ENCODE measurements at regions not wholly inside any gene's neighbourhood (a gene's known extent, or its start where the extent isn't known, plus 50 kb on each side); places are given as distances from the start of the nearest gene placed in this dataset.

- DNase-seq: no peak
Measured at GRCh38 chr2:41618754-41619153, 429.1 kb upstream of the PKDCC start.

GRCh38 chr2:41621095-41621494 is 426.7 kb upstream of the PKDCC start:
- DNase-seq: no peak

GRCh38 chr2:41621563-41621962 is 426.3 kb upstream of the PKDCC start:
- DNase-seq: no peak

GRCh38 chr2:41622301-41622700 is 425.5 kb upstream of the PKDCC start:
- DNase-seq: no peak

- DNase-seq: no peak
Measured at GRCh38 chr2:41626936-41627335, 420.9 kb upstream of the PKDCC start.

- no peak for DNase-seq
Measured at GRCh38 chr2:41634686-41635085, 413.1 kb upstream of the PKDCC start.

GRCh38 chr2:41644936-41645335 is 402.9 kb upstream of the PKDCC start:
- DNase-seq: no peak

- no peak for DNase-seq
Measured at GRCh38 chr2:41647468-41648050, 400.3 kb upstream of the PKDCC start.

- DNase-seq: no peak
Measured at GRCh38 chr2:41657226-41657625, 390.6 kb upstream of the PKDCC start.

- DNase-seq: no peak
Measured at GRCh38 chr2:41659758-41660157, 388.1 kb upstream of the PKDCC start.

- DNase-seq: no peak
Measured at GRCh38 chr2:41662461-41662860, 385.4 kb upstream of the PKDCC start.

- DNase-seq: no peak
Measured at GRCh38 chr2:41663056-41663455, 384.8 kb upstream of the PKDCC start.

- no peak for DNase-seq
Measured at GRCh38 chr2:41668529-41668928, 379.3 kb upstream of the PKDCC start.

GRCh38 chr2:41678639-41679038 is 369.2 kb upstream of the PKDCC start:
- no peak for DNase-seq

- no peak for DNase-seq
Measured at GRCh38 chr2:41686156-41686555, 361.7 kb upstream of the PKDCC start.

GRCh38 chr2:41691561-41691960 is 356.3 kb upstream of the PKDCC start:
- no peak for DNase-seq

GRCh38 chr2:41694536-41695049 is 353.2 kb upstream of the PKDCC start:
- DNase-seq: no peak

- no peak for DNase-seq
Measured at GRCh38 chr2:41695198-41696113, 352.4 kb upstream of the PKDCC start.

GRCh38 chr2:41697389-41697788 is 350.4 kb upstream of the PKDCC start:
- DNase-seq: no peak

- DNase-seq: peak in 1 of 2 donors; percentile 9
Measured at GRCh38 chr2:41698678-41699422, 349.0 kb upstream of the PKDCC start.

- peak in 1 of 2 donors; percentile 5 for DNase-seq
Measured at GRCh38 chr2:41701231-41701630, 346.6 kb upstream of the PKDCC start.

- no peak for DNase-seq
Measured at GRCh38 chr2:41703123-41703522, 344.7 kb upstream of the PKDCC start.

- no peak for DNase-seq
Measured at GRCh38 chr2:41705634-41706033, 342.2 kb upstream of the PKDCC start.

- DNase-seq: no peak
Measured at GRCh38 chr2:41706286-41706685, 341.5 kb upstream of the PKDCC start.
